ENCODE measurements at regions not wholly inside any gene's neighbourhood (a gene's known extent, or its start where the extent isn't known, plus 50 kb on each side); places are given as distances from the start of the nearest gene placed in this dataset.

DNA sequence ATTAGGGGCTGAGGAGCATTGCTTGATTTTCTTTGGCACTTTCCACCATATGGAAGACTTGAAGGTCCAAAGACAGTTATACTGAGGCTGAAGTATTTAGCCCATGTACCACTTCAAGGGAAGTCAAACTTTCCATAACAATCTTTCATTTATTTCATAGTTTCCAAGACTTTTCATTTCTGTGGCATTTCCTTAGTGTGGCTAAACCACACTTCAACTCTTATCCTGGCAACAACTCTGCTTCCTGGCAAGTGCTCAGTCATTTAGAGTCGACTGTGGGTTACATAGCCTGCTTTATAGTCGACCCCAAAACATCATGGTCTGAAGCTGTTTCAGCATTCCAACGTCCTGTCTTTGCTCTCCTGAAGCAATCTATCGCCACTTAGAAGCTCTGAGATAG lies 343.0 kb upstream of the SEMA3D start:
- TF ChIP-seq POLR2A (IDR thresholded peaks at IDR 0.05), result no peak
- TF ChIP-seq, protein P1, sequence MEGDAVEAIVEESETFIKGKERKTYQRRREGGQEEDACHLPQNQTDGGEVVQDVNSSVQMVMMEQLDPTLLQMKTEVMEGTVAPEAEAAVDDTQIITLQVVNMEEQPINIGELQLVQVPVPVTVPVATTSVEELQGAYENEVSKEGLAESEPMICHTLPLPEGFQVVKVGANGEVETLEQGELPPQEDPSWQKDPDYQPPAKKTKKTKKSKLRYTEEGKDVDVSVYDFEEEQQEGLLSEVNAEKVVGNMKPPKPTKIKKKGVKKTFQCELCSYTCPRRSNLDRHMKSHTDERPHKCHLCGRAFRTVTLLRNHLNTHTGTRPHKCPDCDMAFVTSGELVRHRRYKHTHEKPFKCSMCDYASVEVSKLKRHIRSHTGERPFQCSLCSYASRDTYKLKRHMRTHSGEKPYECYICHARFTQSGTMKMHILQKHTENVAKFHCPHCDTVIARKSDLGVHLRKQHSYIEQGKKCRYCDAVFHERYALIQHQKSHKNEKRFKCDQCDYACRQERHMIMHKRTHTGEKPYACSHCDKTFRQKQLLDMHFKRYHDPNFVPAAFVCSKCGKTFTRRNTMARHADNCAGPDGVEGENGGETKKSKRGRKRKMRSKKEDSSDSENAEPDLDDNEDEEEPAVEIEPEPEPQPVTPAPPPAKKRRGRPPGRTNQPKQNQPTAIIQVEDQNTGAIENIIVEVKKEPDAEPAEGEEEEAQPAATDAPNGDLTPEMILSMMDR (IDR thresholded peaks at IDR 0.05), result no peak
